GM23338 (cell line): ENCODE measurements at regions not wholly inside any gene's neighbourhood (a gene's known extent, or its start where the extent isn't known, plus 50 kb on each side); places are given as distances from the start of the nearest gene placed in this dataset.

Experiments used
- ATAC-seq: fragments of 200-7000 bp; cut with Tn5 transposase; 3 replicates; pipeline ENCODE4 v1.9.1; 2020
- DNase-seq: peaks from one replicate; pipeline ENCODE4 v3.0.0-alpha.2; 2015; ENCODE audit warnings: low spot score
- H2AFZ ChIP-seq: fragments of 200-600 bp; sonication (generic); 2 replicates; pipeline ENCODE4 v1.8.0; 2016; ENCODE audit warnings: antibody characterized with exemption, mild to moderate bottlenecking, moderate library complexity
- H3F3A ChIP-seq: fragments of 200-600 bp; sonication (generic); replicated peaks from 2 replicates; pipeline ENCODE4 v1.8.0; 2017; ENCODE audit warnings: antibody characterized with exemption, mixed run types, low read depth
- H3K27ac ChIP-seq: fragments of 200-600 bp; sonication (generic); 2 replicates; pipeline ENCODE4 v1.6.1; 2016; ENCODE audit warnings: low read depth
- H3K27me3 ChIP-seq: fragments of 200-600 bp; sonication (generic); 2 replicates; pipeline ENCODE4 v1.8.0; 2016; ENCODE audit warnings: mild to moderate bottlenecking, mixed run types, moderate library complexity; ENCODE audit not compliant: insufficient read depth
- H3K36me3 ChIP-seq: fragments of 200-600 bp; sonication (generic); 2 replicates; pipeline ENCODE4 v1.8.0; 2016; ENCODE audit warnings: mild to moderate bottlenecking; ENCODE audit not compliant: insufficient read depth
- H3K4me1 ChIP-seq: fragments of 200-600 bp; sonication (generic); 2 replicates; pipeline ENCODE4 v1.8.0; 2016; ENCODE audit warnings: mild to moderate bottlenecking, moderate library complexity; ENCODE audit not compliant: insufficient read depth
- H3K4me2 ChIP-seq: fragments of 200-600 bp; sonication (generic); 2 replicates; pipeline ENCODE4 v1.7.1; 2017; ENCODE audit warnings: mixed run types
- H3K4me3 ChIP-seq: fragments of 200-600 bp; sonication (generic); 2 replicates; pipeline ENCODE4 v1.6.1; 2016; ENCODE audit warnings: mixed run types
- H3K79me2 ChIP-seq: fragments of 200-600 bp; sonication (generic); replicated peaks from 2 replicates; pipeline ENCODE4 v1.8.0; 2017; ENCODE audit warnings: mild to moderate bottlenecking; ENCODE audit not compliant: insufficient read depth
- H3K9me2 ChIP-seq: fragments of 200-600 bp; sonication (generic); 2 replicates; pipeline ENCODE4 v1.8.0; 2017; ENCODE audit not compliant: insufficient read depth
- H4K20me1 ChIP-seq: fragments of 200-600 bp; sonication (generic); replicated peaks from 2 replicates; pipeline ENCODE4 v1.8.0; 2017; ENCODE audit warnings: mild to moderate bottlenecking; ENCODE audit not compliant: insufficient read depth
- H3K27ac Mint-ChIP-seq: 2 replicates; pipeline ENCODE4 v1.8.0; 2020; ENCODE audit warnings: inconsistent platforms, mild to moderate bottlenecking, moderate library complexity, mixed read lengths
- H3K27me3 Mint-ChIP-seq: 3 replicates; pipeline ENCODE4 v1.8.0; 2022; ENCODE audit warnings: low read depth, mild to moderate bottlenecking, moderate library complexity, mixed read lengths, inconsistent platforms; ENCODE audit not compliant: insufficient read depth, poor library complexity
- H3K36me3 Mint-ChIP-seq: 3 replicates; pipeline ENCODE4 v1.8.0; 2021; ENCODE audit warnings: low read depth, mild to moderate bottlenecking, inconsistent platforms, moderate library complexity, mixed read lengths
- H3K4me1 Mint-ChIP-seq: 3 replicates; pipeline ENCODE4 v1.8.0; 2020; ENCODE audit warnings: mild to moderate bottlenecking, inconsistent platforms, mixed read lengths
- H3K4me3 Mint-ChIP-seq: 3 replicates; pipeline ENCODE4 v1.8.0; 2021; ENCODE audit warnings: moderate library complexity, mild to moderate bottlenecking, inconsistent platforms, mixed read lengths
- H3K9me3 Mint-ChIP-seq: 3 replicates; pipeline ENCODE4 v1.8.0; 2020; ENCODE audit warnings: moderate library complexity, mild to moderate bottlenecking, inconsistent platforms, mixed read lengths
- CREB1 ChIP-seq: fragments of 250-450 bp; sonication (Bioruptor Pico); IDR thresholded peaks from 2 replicates; pipeline ENCODE4 v1.5.0; 2020; ENCODE audit warnings: low read depth, mild to moderate bottlenecking, moderate library complexity
- STAT1 ChIP-seq: IDR thresholded peaks from one replicate; pipeline ENCODE4 v1.6.1; 2016; ENCODE audit warnings: antibody characterized with exemption; ENCODE audit not compliant: unreplicated experiment
- TF ChIP-seq, protein P1 (sequence below): fragments of 250-450 bp; sonication (Bioruptor Pico); IDR thresholded peaks from 2 replicates; pipeline ENCODE4 v1.5.0; 2020; ENCODE audit warnings: mild to moderate bottlenecking, moderate library complexity
- TF ChIP-seq, protein P2 (sequence below), 2 experiments: fragments of 200-600 bp in 1 of 2; sonication (generic) in 1 of 2; conservative IDR thresholded peaks; 2 replicates each; pipeline versions ENCODE4 v1.5.1 to v1.6.1; 2016 to 2017; ENCODE audit warnings: antibody characterized with exemption in 2 of 2, low read depth in 2 of 2, mild to moderate bottlenecking in 2 of 2, moderate library complexity in 1 of 2
- TF ChIP-seq, protein P3 (sequence below): IDR thresholded peaks from 2 replicates; pipeline ENCODE4 v1.6.1; 2016; ENCODE audit warnings: antibody characterized with exemption

DNA sequence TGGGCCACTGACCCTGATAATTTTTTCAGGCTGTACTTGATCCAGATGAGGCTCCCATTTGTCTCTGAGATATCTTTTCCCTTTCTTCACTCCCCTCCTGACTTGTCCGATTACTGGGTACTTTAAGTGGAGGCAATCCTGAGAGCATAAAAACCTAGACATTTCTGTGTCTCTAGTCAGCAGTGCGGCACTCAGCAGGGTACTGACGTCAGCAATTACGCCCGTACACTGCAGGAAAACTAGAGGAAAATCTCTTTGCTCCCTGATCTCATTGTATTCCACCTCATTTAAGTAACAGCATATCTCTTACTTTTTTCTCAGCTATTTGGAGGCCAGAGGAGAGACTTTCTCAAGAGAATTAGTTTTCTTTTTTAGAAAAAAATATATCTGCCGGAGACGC lies 315.5 kb upstream of the OR4E1 start (continued):
- TF ChIP-seq, protein P1, sequence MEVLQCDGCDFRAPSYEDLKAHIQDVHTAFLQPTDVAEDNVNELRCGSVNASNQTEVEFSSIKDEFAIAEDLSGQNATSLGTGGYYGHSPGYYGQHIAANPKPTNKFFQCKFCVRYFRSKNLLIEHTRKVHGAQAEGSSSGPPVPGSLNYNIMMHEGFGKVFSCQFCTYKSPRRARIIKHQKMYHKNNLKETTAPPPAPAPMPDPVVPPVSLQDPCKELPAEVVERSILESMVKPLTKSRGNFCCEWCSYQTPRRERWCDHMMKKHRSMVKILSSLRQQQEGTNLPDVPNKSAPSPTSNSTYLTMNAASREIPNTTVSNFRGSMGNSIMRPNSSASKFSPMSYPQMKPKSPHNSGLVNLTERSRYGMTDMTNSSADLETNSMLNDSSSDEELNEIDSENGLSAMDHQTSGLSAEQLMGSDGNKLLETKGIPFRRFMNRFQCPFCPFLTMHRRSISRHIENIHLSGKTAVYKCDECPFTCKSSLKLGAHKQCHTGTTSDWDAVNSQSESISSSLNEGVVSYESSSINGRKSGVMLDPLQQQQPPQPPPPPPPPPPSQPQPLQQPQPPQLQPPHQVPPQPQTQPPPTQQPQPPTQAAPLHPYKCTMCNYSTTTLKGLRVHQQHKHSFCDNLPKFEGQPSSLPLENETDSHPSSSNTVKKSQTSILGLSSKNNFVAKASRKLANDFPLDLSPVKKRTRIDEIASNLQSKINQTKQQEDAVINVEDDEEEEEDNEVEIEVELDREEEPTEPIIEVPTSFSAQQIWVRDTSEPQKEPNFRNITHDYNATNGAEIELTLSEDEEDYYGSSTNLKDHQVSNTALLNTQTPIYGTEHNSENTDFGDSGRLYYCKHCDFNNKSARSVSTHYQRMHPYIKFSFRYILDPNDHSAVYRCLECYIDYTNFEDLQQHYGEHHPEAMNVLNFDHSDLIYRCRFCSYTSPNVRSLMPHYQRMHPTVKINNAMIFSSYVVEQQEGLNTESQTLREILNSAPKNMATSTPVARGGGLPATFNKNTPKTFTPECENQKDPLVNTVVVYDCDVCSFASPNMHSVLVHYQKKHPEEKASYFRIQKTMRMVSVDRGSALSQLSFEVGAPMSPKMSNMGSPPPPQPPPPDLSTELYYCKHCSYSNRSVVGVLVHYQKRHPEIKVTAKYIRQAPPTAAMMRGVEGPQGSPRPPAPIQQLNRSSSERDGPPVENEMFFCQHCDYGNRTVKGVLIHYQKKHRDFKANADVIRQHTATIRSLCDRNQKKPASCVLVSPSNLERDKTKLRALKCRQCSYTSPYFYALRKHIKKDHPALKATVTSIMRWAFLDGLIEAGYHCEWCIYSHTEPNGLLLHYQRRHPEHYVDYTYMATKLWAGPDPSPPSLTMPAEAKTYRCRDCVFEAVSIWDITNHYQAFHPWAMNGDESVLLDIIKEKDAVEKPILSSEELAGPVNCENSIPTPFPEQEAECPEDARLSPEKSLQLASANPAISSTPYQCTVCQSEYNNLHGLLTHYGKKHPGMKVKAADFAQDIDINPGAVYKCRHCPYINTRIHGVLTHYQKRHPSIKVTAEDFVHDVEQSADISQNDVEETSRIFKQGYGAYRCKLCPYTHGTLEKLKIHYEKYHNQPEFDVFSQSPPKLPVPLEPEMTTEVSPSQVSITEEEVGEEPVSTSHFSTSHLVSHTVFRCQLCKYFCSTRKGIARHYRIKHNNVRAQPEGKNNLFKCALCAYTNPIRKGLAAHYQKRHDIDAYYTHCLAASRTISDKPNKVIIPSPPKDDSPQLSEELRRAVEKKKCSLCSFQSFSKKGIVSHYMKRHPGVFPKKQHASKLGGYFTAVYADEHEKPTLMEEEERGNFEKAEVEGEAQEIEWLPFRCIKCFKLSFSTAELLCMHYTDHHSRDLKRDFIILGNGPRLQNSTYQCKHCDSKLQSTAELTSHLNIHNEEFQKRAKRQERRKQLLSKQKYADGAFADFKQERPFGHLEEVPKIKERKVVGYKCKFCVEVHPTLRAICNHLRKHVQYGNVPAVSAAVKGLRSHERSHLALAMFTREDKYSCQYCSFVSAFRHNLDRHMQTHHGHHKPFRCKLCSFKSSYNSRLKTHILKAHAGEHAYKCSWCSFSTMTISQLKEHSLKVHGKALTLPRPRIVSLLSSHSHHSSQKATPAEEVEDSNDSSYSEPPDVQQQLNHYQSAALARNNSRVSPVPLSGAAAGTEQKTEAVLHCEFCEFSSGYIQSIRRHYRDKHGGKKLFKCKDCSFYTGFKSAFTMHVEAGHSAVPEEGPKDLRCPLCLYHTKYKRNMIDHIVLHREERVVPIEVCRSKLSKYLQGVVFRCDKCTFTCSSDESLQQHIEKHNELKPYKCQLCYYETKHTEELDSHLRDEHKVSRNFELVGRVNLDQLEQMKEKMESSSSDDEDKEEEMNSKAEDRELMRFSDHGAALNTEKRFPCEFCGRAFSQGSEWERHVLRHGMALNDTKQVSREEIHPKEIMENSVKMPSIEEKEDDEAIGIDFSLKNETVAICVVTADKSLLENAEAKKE: no peak
- TF ChIP-seq, protein P2, sequence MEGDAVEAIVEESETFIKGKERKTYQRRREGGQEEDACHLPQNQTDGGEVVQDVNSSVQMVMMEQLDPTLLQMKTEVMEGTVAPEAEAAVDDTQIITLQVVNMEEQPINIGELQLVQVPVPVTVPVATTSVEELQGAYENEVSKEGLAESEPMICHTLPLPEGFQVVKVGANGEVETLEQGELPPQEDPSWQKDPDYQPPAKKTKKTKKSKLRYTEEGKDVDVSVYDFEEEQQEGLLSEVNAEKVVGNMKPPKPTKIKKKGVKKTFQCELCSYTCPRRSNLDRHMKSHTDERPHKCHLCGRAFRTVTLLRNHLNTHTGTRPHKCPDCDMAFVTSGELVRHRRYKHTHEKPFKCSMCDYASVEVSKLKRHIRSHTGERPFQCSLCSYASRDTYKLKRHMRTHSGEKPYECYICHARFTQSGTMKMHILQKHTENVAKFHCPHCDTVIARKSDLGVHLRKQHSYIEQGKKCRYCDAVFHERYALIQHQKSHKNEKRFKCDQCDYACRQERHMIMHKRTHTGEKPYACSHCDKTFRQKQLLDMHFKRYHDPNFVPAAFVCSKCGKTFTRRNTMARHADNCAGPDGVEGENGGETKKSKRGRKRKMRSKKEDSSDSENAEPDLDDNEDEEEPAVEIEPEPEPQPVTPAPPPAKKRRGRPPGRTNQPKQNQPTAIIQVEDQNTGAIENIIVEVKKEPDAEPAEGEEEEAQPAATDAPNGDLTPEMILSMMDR (conservative IDR thresholded peaks at IDR 0.05; ENCODE audit: low read depth in 2 of 2): no peak
- TF ChIP-seq, protein P3, sequence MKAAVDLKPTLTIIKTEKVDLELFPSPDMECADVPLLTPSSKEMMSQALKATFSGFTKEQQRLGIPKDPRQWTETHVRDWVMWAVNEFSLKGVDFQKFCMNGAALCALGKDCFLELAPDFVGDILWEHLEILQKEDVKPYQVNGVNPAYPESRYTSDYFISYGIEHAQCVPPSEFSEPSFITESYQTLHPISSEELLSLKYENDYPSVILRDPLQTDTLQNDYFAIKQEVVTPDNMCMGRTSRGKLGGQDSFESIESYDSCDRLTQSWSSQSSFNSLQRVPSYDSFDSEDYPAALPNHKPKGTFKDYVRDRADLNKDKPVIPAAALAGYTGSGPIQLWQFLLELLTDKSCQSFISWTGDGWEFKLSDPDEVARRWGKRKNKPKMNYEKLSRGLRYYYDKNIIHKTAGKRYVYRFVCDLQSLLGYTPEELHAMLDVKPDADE: no peak
- TF ChIP-seq CREB1 (CRISPR knock-in tag): no peak

DNA sequence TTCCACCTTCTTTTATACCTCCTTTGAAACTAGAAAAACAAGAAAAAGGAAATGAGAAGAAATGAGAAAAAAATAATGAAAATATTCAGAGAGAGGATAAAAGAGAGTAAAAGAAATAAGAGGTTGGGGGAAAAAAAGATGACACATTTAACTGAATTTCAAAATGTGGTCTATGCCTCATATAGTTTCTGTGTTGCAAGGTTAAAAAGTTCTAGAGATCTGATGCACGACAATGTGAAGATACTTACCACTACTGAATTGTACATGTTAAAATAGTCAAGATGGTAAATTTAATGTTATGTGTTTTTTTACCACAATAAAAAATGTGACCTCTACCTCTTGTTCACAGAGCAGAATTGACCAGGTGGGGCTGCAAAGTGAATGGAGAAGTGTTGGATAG lies 314.8 kb upstream of the OR4E1 start:
- Histone ChIP-seq H2AFZ (no peak overlapping the region), H3K4me2 (no peak overlapping the region), H3K27ac (no peak overlapping the region), H3K9me2 (no peaks in the 10 kb centered on the region), H3K79me2 (no peaks in the 10 kb centered on the region), H3F3A (no peaks in the 10 kb centered on the region), H3K4me3 (no peak overlapping the region), H3K4me1 (no peaks in the 10 kb centered on the region), H3K36me3 (no peaks in the 10 kb centered on the region), H4K20me1 (no peaks in the 10 kb centered on the region), H3K27me3 (no peaks in the 10 kb centered on the region)
- Mint-ChIP-seq H3K27ac (peak overlapping the region; percentile 92), H3K27me3 (no peaks in the 10 kb centered on the region), H3K9me3 (no peaks in the 10 kb centered on the region), H3K36me3 (no peaks in the 10 kb centered on the region), H3K4me3 (no peak overlapping the region), H3K4me1 (peaks cover 4% of the 10 kb centered on the region; the same call in 2 of the 3 replicates)
- ATAC-seq (no peak), DNase-seq (no peak)
- TF ChIP-seq STAT1: no peak
- TF ChIP-seq, protein P1: no peak
